BJ (cell line): ENCODE measurements at regions not wholly inside any gene's neighbourhood (a gene's known extent, or its start where the extent isn't known, plus 50 kb on each side); places are given as distances from the start of the nearest gene placed in this dataset.

Experiments
- CTCF ChIA-PET: fragments of 350-600 bp; formaldehyde crosslinking; extraction: SDS; loops from one replicate; lab custom pipeline; 2021; ENCODE audit warnings: antibody characterized with exemption, inconsistent platforms; lab: Yijun Ruan, JAX
- POLR2A ChIA-PET: fragments of 300-600 bp; sonication (Branson Sonifier 250); formaldehyde crosslinking; extraction: SDS; loops from one replicate; lab custom pipeline; 2021; ENCODE audit warnings: antibody characterized with exemption; lab: Charles Lee
- DNase-seq: peaks from one replicate; pipeline ENCODE4 v3.0.0-alpha.2; 2011; ENCODE audit warnings: low read depth
- H3K27me3 ChIP-seq: 2 replicates; pipeline ENCODE4 v1.6.0; 2011; ENCODE audit warnings: low read length; ENCODE audit not compliant: control insufficient read depth, insufficient read depth
- H3K36me3 ChIP-seq: 2 replicates; pipeline ENCODE4 v1.5.1; 2011; ENCODE audit warnings: low read length; ENCODE audit not compliant: control insufficient read depth, insufficient read depth
- H3K4me3 ChIP-seq: 2 replicates; pipeline ENCODE4 v1.5.1; 2011; ENCODE audit warnings: low read depth, mild to moderate bottlenecking, control low read depth, low read length
- TF ChIP-seq, protein P1 (sequence below): IDR thresholded peaks from 2 replicates; pipeline ENCODE4 v1.5.1; 2011; ENCODE audit warnings: low read depth, mild to moderate bottlenecking, control low read depth, inconsistent platforms, low read length, moderate library complexity; ENCODE audit not compliant: insufficient read depth

DNA sequence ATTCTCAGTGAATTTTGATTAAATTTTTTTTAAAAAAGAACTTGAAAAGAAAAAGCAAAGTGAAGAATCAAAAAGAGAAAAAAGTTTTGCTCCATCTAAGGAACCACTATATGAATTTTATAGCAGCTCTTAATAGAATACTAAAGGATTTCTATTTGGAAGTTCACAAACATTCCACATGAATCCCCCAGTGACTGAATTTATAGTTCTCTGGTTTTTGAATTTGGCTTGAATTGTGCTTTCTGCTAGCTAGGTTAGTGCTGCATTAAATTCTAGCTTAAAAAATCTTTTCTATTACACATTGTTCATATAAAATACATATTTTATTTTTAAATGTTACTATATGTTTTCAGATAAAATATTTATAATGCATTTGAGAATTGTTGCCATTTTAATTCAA lies 675.4 kb downstream of the RERGL start:
- ChIA-PET POLR2A (no interaction called here), CTCF (interaction anchor here (0.7 kb wide), 1 partner anchor 8 kb away, joined by 5 read pairs; no protein-coding TSS in a partner anchor)
- no peaks in the 10 kb centered on the region for H3K36me3 ChIP-seq
- no peaks in the 10 kb centered on the region for H3K27me3 ChIP-seq
- DNase-seq, result no peak
- TF ChIP-seq, protein P1, sequence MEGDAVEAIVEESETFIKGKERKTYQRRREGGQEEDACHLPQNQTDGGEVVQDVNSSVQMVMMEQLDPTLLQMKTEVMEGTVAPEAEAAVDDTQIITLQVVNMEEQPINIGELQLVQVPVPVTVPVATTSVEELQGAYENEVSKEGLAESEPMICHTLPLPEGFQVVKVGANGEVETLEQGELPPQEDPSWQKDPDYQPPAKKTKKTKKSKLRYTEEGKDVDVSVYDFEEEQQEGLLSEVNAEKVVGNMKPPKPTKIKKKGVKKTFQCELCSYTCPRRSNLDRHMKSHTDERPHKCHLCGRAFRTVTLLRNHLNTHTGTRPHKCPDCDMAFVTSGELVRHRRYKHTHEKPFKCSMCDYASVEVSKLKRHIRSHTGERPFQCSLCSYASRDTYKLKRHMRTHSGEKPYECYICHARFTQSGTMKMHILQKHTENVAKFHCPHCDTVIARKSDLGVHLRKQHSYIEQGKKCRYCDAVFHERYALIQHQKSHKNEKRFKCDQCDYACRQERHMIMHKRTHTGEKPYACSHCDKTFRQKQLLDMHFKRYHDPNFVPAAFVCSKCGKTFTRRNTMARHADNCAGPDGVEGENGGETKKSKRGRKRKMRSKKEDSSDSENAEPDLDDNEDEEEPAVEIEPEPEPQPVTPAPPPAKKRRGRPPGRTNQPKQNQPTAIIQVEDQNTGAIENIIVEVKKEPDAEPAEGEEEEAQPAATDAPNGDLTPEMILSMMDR, result no peak
- H3K4me3 ChIP-seq, result no peak overlapping the region

DNA sequence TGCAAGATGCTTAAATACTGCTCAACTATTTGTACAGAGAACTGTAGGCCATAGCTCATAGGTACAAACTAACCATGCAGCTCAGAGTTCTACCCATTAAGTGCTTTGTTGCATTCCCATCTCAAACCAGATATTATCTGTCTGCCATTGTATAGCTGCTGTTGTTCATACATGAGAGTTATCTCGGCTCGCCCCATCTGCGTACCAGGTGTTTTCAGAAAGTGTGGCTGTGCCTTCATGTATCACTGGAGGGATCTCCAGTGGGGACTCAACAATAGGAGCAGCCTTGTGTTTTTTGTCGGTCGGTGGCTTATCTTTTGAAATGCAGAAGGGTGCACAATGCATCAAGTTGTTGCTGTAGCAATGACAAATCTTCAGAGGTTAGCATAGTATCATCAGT lies 678.3 kb downstream of the RERGL start:
- TF ChIP-seq, protein P1, result no peak
- ChIA-PET CTCF (no interaction called here), POLR2A (no interaction called here)
- no peaks in the 10 kb centered on the region for H3K36me3 ChIP-seq
- H3K27me3 ChIP-seq, result no peaks in the 10 kb centered on the region
- DNase-seq, result no peak
- H3K4me3 ChIP-seq, result no peak overlapping the region

DNA sequence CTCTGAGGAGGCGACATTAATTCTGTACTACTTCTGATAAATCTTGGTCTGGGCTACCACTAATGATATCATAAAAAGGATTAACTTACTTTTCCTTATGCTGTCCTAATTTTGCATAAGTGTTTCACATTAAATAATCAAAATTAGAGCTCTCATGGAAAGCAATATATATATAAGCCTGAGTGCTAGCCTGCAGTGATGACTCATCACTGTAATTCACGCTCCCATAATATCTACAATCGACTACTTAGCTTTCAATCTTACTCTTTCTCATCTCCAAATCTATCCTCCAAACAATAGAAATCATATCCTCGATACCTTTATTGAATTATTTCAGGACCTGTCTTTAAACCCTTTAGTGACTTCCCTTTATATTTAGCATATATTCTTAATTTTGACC lies 701.3 kb downstream of the RERGL start:
- POLR2A ChIA-PET, result no interaction called here

DNA sequence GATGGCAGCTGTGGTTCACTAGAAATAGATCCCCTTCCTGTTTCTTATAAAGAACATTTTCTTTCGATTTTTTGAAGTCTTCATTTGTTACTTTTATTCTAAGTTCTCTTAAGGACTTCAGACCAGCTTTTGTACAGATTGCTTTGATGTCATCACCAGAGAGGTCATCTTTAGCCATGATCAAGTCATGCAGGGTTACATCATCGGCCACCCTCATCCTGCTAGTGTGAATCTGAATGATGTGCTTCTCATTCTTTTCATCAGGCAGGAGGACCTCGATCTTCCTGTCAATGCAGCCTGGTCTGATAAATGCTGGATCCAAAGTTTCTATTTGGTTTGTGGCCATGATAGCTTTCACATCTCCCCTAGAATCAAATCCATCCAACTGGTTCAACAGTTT lies 706.7 kb downstream of the RERGL start:
- ChIA-PET POLR2A (no interaction called here), CTCF (no interaction called here)
- TF ChIP-seq, protein P1, result no peak
- no peak for DNase-seq
- no peak overlapping the region for H3K4me3 ChIP-seq
- H3K27me3 ChIP-seq, result no peaks in the 10 kb centered on the region
- no peaks in the 10 kb centered on the region for H3K36me3 ChIP-seq

More for the DNA sequence above, 701.3 kb downstream of the RERGL start:
- H3K36me3 ChIP-seq, result no peaks in the 10 kb centered on the region
- CTCF ChIA-PET, result no interaction called here
- no peak overlapping the region for H3K4me3 ChIP-seq
- DNase-seq, result no peak
- TF ChIP-seq, protein P1, result no peak
- no peaks in the 10 kb centered on the region for H3K27me3 ChIP-seq

DNA sequence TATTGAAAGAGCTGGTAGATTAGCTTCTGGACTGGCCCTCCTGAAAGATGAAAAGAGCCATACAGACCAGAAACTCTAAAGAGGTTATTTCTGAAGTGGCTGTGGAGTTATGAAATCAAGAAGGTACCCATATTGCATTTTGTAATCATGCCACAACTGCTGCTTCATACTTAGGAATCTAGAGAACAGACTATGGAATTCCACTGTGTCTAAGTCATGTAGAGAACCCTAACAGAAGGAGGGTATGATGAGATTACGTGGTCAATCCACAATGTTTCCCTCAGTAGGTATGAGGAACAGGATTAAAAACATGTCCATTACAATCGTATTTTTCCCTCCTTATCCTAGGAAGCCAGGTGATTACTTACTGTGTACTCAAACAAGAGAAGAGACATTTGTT lies 708.8 kb downstream of the RERGL start:
- no peak for DNase-seq
- Histone ChIP-seq H3K27me3 (no peaks in the 10 kb centered on the region), H3K36me3 (no peaks in the 10 kb centered on the region), H3K4me3 (no peak overlapping the region)
- CTCF ChIA-PET, result no interaction called here
- POLR2A ChIA-PET, result no interaction called here
- TF ChIP-seq, protein P1, result no peak
